ENCODE measurements at regions not wholly inside any gene's neighbourhood (a gene's known extent, or its start where the extent isn't known, plus 50 kb on each side); places are given as distances from the start of the nearest gene placed in this dataset.

- TF ChIP-seq CTCF (IDR thresholded peaks at IDR 0.05; ENCODE audit: insufficient read depth, low read depth, low read length, missing control alignments): no peak
- DNase-seq (ENCODE audit: low read depth): no peak
- H3K4me3 ChIP-seq (ENCODE audit: low read length): no peak overlapping the region
These were observed 2172.2 kb downstream of the PCDH9 start for GRCh38 chr13:65057986-65058385.

- no peak for TF ChIP-seq CTCF (IDR thresholded peaks at IDR 0.05; ENCODE audit: insufficient read depth, low read depth, low read length, missing control alignments)
- no peak overlapping the region for H3K4me3 ChIP-seq (ENCODE audit: low read length)
- DNase-seq (ENCODE audit: low read depth): no peak
These were observed 2175.9 kb downstream of the PCDH9 start for GRCh38 chr13:65054277-65054676.

- H3K4me3 ChIP-seq (ENCODE audit: low read length): no peak overlapping the region
- no peak for TF ChIP-seq CTCF (IDR thresholded peaks at IDR 0.05; ENCODE audit: insufficient read depth, low read depth, low read length, missing control alignments)
- no peak for DNase-seq (ENCODE audit: low read depth)
These were observed 2193.1 kb downstream of the PCDH9 start for GRCh38 chr13:65036999-65037398.

- TF ChIP-seq CTCF (IDR thresholded peaks at IDR 0.05; ENCODE audit: insufficient read depth, low read depth, low read length, missing control alignments): no peak
- H3K4me3 ChIP-seq (ENCODE audit: low read length): no peak overlapping the region
- DNase-seq (ENCODE audit: low read depth): no peak
These were observed 2194.8 kb downstream of the PCDH9 start for GRCh38 chr13:65035302-65035701.

- DNase-seq (ENCODE audit: low read depth): no peak
- no peak for TF ChIP-seq CTCF (IDR thresholded peaks at IDR 0.05; ENCODE audit: insufficient read depth, low read depth, low read length, missing control alignments)
- H3K4me3 ChIP-seq (ENCODE audit: low read length): no peak overlapping the region
These were observed 2195.9 kb downstream of the PCDH9 start for GRCh38 chr13:65034266-65034665.

GRCh38 chr13:65032825-65033224 lies 2197.3 kb downstream of the PCDH9 start:
- no peak for TF ChIP-seq CTCF (IDR thresholded peaks at IDR 0.05; ENCODE audit: insufficient read depth, low read depth, low read length, missing control alignments)
- H3K4me3 ChIP-seq (ENCODE audit: low read length): no peak overlapping the region
- no peak for DNase-seq (ENCODE audit: low read depth)

- DNase-seq (ENCODE audit: low read depth): no peak
- no peak overlapping the region for H3K4me3 ChIP-seq (ENCODE audit: low read length)
- no peak for TF ChIP-seq CTCF (IDR thresholded peaks at IDR 0.05; ENCODE audit: insufficient read depth, low read depth, low read length, missing control alignments)
These were observed 2202.0 kb downstream of the PCDH9 start for GRCh38 chr13:65028101-65028500.

Measured in epithelial cell of esophagus (primary cell).